Upper lobe of left lung (tissue), 4 donors: ENCODE measurements at regions not wholly inside any gene's neighbourhood (a gene's known extent, or its start where the extent isn't known, plus 50 kb on each side); places are given as distances from the start of the nearest gene placed in this dataset.
"Not testable (repeated sequence)": the region's sequence is repeated elsewhere in the genome, so short reads cannot be mapped to it uniquely, and the experiment has no call there.

ENCODE experiments used
- CTCF ChIP-seq, 6 experiments: fragments of 450-650 bp in 4 of 6; fragments of 200-600 bp in 2 of 6; sonication (generic) in 2 of 6; IDR thresholded peaks; one replicate each; pipeline ENCODE4 v1.5.1; 2016 to 2019; ENCODE audit warnings: antibody characterized with exemption in 6 of 6
- EP300 ChIP-seq, 4 donors: sonication (generic); formaldehyde crosslinking; IDR thresholded peaks; one replicate each; pipeline ENCODE4 v1.5.1; 2017; ENCODE audit warnings: antibody characterized with exemption in 4 of 4, control low read depth in 2 of 4
- POLR2A ChIP-seq, 4 donors: fragments of 450-650 bp; IDR thresholded peaks; one replicate each; pipeline ENCODE4 v1.5.1; 2016 to 2017; ENCODE audit warnings: antibody characterized with exemption in 4 of 4, mild to moderate bottlenecking in 2 of 4
- POLR2AphosphoS5 ChIP-seq, 2 donors: sonication (generic); formaldehyde crosslinking; IDR thresholded peaks; one replicate each; pipeline ENCODE4 v1.5.1; 2017; ENCODE audit warnings: antibody characterized with exemption in 2 of 2

GRCh38 chr9:40578908-40579307 lies 549.6 kb downstream of the FOXD4L6 start:
- not testable (repeated sequence) for TF ChIP-seq POLR2AphosphoS5, CTCF, POLR2A, EP300 (IDR thresholded peaks at IDR 0.05)
